ENCODE measurements at regions not wholly inside any gene's neighbourhood (a gene's known extent, or its start where the extent isn't known, plus 50 kb on each side); places are given as distances from the start of the nearest gene placed in this dataset.

- H3K4me3 ChIP-seq (ENCODE audit: low read depth, low read length) = no peak overlapping the region
- no peak for TF ChIP-seq POLR2A (IDR thresholded peaks at IDR 0.05; ENCODE audit: extremely low read depth, insufficient read length)
- no peak for DNase-seq (ENCODE audit: low read depth)
Measured at GRCh38 chr13:38539632-38540031, 147.2 kb upstream of the FREM2 start.

GRCh38 chr13:38542601-38543000 lies 144.3 kb upstream of the FREM2 start:
- DNase-seq (ENCODE audit: low read depth) = no peak
- TF ChIP-seq POLR2A (IDR thresholded peaks at IDR 0.05; ENCODE audit: extremely low read depth, insufficient read length) (no peak), CTCF (IDR thresholded peaks at IDR 0.05; ENCODE audit: low read depth, low read length) (no peak), MYC (IDR thresholded peaks at IDR 0.05; ENCODE audit: low read depth, low read length) (no peak), MAX (IDR thresholded peaks at IDR 0.05; ENCODE audit: low read depth, low read length) (no peak)

GRCh38 chr13:38543561-38543960 lies 143.3 kb upstream of the FREM2 start:
- no peak overlapping the region for H3K4me3 ChIP-seq (ENCODE audit: low read depth, low read length)
- TF ChIP-seq POLR2A (IDR thresholded peaks at IDR 0.05; ENCODE audit: extremely low read depth, insufficient read length) = no peak
- no peak for TF ChIP-seq MAX (IDR thresholded peaks at IDR 0.05; ENCODE audit: low read depth, low read length)
- no peak for TF ChIP-seq CTCF (IDR thresholded peaks at IDR 0.05; ENCODE audit: low read depth, low read length)
- TF ChIP-seq MYC (IDR thresholded peaks at IDR 0.05; ENCODE audit: low read depth, low read length) = no peak
- DNase-seq (ENCODE audit: low read depth) = no peak

More at GRCh38 chr13:38542601-38543000, 144.3 kb upstream of the FREM2 start:
- H3K4me3 ChIP-seq (ENCODE audit: low read depth, low read length) = no peak overlapping the region

- H3K4me3 ChIP-seq (ENCODE audit: low read depth, low read length) = no peak overlapping the region
- DNase-seq (ENCODE audit: low read depth) = no peak
- TF ChIP-seq CTCF (IDR thresholded peaks at IDR 0.05; ENCODE audit: low read depth, low read length) (no peak), MAX (IDR thresholded peaks at IDR 0.05; ENCODE audit: low read depth, low read length) (no peak), MYC (IDR thresholded peaks at IDR 0.05; ENCODE audit: low read depth, low read length) (no peak), POLR2A (IDR thresholded peaks at IDR 0.05; ENCODE audit: extremely low read depth, insufficient read length) (no peak)
Measured at GRCh38 chr13:38563739-38564138, 123.1 kb upstream of the FREM2 start.

- DNase-seq (ENCODE audit: low read depth) = no peak
- no peak overlapping the region for H3K4me3 ChIP-seq (ENCODE audit: low read depth, low read length)
- TF ChIP-seq POLR2A (IDR thresholded peaks at IDR 0.05; ENCODE audit: extremely low read depth, insufficient read length) (no peak), CTCF (IDR thresholded peaks at IDR 0.05; ENCODE audit: low read depth, low read length) (no peak), MYC (IDR thresholded peaks at IDR 0.05; ENCODE audit: low read depth, low read length) (no peak), MAX (IDR thresholded peaks at IDR 0.05; ENCODE audit: low read depth, low read length) (no peak)
Measured at GRCh38 chr13:38564256-38565150, 122.4 kb upstream of the FREM2 start.

GRCh38 chr13:38566023-38566422 lies 120.9 kb upstream of the FREM2 start:
- TF ChIP-seq POLR2A (IDR thresholded peaks at IDR 0.05; ENCODE audit: extremely low read depth, insufficient read length) (no peak), MAX (IDR thresholded peaks at IDR 0.05; ENCODE audit: low read depth, low read length) (no peak), MYC (IDR thresholded peaks at IDR 0.05; ENCODE audit: low read depth, low read length) (no peak), CTCF (IDR thresholded peaks at IDR 0.05; ENCODE audit: low read depth, low read length) (no peak)
- H3K4me3 ChIP-seq (ENCODE audit: low read depth, low read length) = no peak overlapping the region
- DNase-seq (ENCODE audit: low read depth) = no peak

Measured in NB4 (cell line).